SH-SY5Y (cell line): ENCODE measurements at regions not wholly inside any gene's neighbourhood (a gene's known extent, or its start where the extent isn't known, plus 50 kb on each side); places are given as distances from the start of the nearest gene placed in this dataset.

Experiments
- GATA2 ChIP-seq: IDR thresholded peaks from 2 replicates; pipeline ENCODE4 v1.6.1; 2011; ENCODE audit warnings: mild to moderate bottlenecking, low read depth, low read length
- GATA3 ChIP-seq: IDR thresholded peaks from 2 replicates; pipeline ENCODE4 v1.6.1; 2011; ENCODE audit warnings: low read depth, mild to moderate bottlenecking, low read length, moderate library complexity

GRCh38 chr18:22670914-22671313 lies 253.2 kb upstream of the CTAGE1 start:
- TF ChIP-seq GATA3 = no peak
- no peak for TF ChIP-seq GATA2
